PC-9 (cell line): ENCODE measurements at regions not wholly inside any gene's neighbourhood (a gene's known extent, or its start where the extent isn't known, plus 50 kb on each side); places are given as distances from the start of the nearest gene placed in this dataset.

Experiments used
- BruUV-seq: library from RNA; stranded (reverse); fragments of 400-500 nt; replicated peaks from 2 replicates; lab custom pipeline; 2021; lab: Mats Ljungman, UMichigan
- CTCF ChIA-PET: fragments of 300-600 bp; sonication (Branson Sonifier 250); formaldehyde crosslinking; loops from one replicate; lab custom pipeline; 2022; ENCODE audit warnings: antibody characterized with exemption; lab: Charles Lee
- POLR2A ChIA-PET: fragments of 300-600 bp; sonication (Branson Sonifier 250); formaldehyde crosslinking; loops from one replicate; lab custom pipeline; 2022; ENCODE audit warnings: antibody characterized with exemption; ENCODE audit not compliant: unreplicated experiment; lab: Charles Lee
- DNase-seq, 2 experiments: peaks; one replicate each; pipeline versions ENCODE4 v3.0.0 to v3.0.0-alpha.2; 2015 to 2022; ENCODE audit warnings: mixed read lengths in 1 of 2
- H2AFZ ChIP-seq: fragments of 200-600 bp; sonication (generic); 2 replicates; pipeline ENCODE4 v1.8.1; 2017; ENCODE audit warnings: antibody characterized with exemption
- H3F3A ChIP-seq: fragments of 200-600 bp; sonication (generic); 2 replicates; pipeline ENCODE4 v1.8.1; 2017; ENCODE audit warnings: antibody characterized with exemption, mild to moderate bottlenecking, low read depth; ENCODE audit not compliant: insufficient read depth
- H3K27ac ChIP-seq: fragments of 200-600 bp; sonication (generic); 2 replicates; pipeline ENCODE4 v1.6.1; 2016; ENCODE audit warnings: mixed run types
- H3K27me3 ChIP-seq: fragments of 200-600 bp; sonication (generic); 2 replicates; pipeline ENCODE4 v1.6.1; 2016; ENCODE audit warnings: low read depth, mixed run types; ENCODE audit not compliant: insufficient read depth
- H3K36me3 ChIP-seq: fragments of 200-600 bp; sonication (generic); 2 replicates; pipeline ENCODE4 v1.6.1; 2016; ENCODE audit warnings: low read depth, mixed run types
- H3K4me1 ChIP-seq: fragments of 200-600 bp; sonication (generic); replicated peaks from 2 replicates; pipeline ENCODE4 v1.6.1; 2016; ENCODE audit warnings: mixed run types; ENCODE audit not compliant: insufficient read depth
- H3K4me2 ChIP-seq: fragments of 200-600 bp; sonication (generic); 2 replicates; pipeline ENCODE4 v1.6.1; 2017; ENCODE audit warnings: mixed run types
- H3K4me3 ChIP-seq: fragments of 200-600 bp; sonication (generic); 2 replicates; pipeline ENCODE4 v1.6.1; 2016; ENCODE audit warnings: mixed run types
- H3K79me2 ChIP-seq: fragments of 200-600 bp; sonication (generic); 2 replicates; pipeline ENCODE4 v1.6.1; 2017; ENCODE audit warnings: low read depth, mixed run types
- H3K9me2 ChIP-seq: fragments of 200-600 bp; sonication (generic); 2 replicates; pipeline ENCODE4 v1.8.1; 2017; ENCODE audit warnings: mild to moderate bottlenecking; ENCODE audit not compliant: insufficient read depth
- H3K9me3 ChIP-seq: fragments of 200-600 bp; sonication (generic); 2 replicates; pipeline ENCODE4 v1.8.1; 2016; ENCODE audit warnings: low read depth; ENCODE audit not compliant: insufficient read depth
- H4K20me1 ChIP-seq: fragments of 200-600 bp; sonication (generic); 2 replicates; pipeline ENCODE4 v1.8.1; 2017; ENCODE audit not compliant: insufficient read depth
- EZH2 ChIP-seq: fragments of 200-600 bp; sonication (generic); IDR thresholded peaks from 2 replicates; pipeline ENCODE4 v1.8.0; 2017; ENCODE audit warnings: antibody characterized with exemption, low read depth
- intact Hi-C: fragments of 100-400 bp; cut with micrococcal nuclease; formaldehyde crosslinking; loops from one replicate; pipeline ENCODE4 v1.10.0; 2022; ENCODE audit not compliant: unreplicated experiment
- TF ChIP-seq, protein P1 (sequence below): fragments of 200-600 bp; sonication (generic); conservative IDR thresholded peaks from 2 replicates; pipeline ENCODE4 v1.6.1; 2017; ENCODE audit warnings: mixed run types, antibody characterized with exemption, mild to moderate bottlenecking, moderate library complexity

GRCh38 chr21:36214561-36214960, 57.9 kb downstream of the DOP1B start:
- Histone ChIP-seq H3K4me2 (no peak overlapping the region), H3K36me3 (no peaks in the 10 kb centered on the region), H3K9me2 (no peaks in the 10 kb centered on the region), H3K9me3 (no peaks in the 10 kb centered on the region), H3K27me3 (no peaks in the 10 kb centered on the region), H3F3A (peaks cover 4% of the 10 kb centered on the region), H3K27ac (no peak overlapping the region), H2AFZ (no peak overlapping the region), H3K79me2 (no peaks in the 10 kb centered on the region), H3K4me3 (no peak overlapping the region), H3K4me1 (peaks cover 25% of the 10 kb centered on the region), H4K20me1 (no peaks in the 10 kb centered on the region)
- ChIA-PET CTCF (no interaction called here), POLR2A (no interaction called here)
- TF ChIP-seq, protein P1, sequence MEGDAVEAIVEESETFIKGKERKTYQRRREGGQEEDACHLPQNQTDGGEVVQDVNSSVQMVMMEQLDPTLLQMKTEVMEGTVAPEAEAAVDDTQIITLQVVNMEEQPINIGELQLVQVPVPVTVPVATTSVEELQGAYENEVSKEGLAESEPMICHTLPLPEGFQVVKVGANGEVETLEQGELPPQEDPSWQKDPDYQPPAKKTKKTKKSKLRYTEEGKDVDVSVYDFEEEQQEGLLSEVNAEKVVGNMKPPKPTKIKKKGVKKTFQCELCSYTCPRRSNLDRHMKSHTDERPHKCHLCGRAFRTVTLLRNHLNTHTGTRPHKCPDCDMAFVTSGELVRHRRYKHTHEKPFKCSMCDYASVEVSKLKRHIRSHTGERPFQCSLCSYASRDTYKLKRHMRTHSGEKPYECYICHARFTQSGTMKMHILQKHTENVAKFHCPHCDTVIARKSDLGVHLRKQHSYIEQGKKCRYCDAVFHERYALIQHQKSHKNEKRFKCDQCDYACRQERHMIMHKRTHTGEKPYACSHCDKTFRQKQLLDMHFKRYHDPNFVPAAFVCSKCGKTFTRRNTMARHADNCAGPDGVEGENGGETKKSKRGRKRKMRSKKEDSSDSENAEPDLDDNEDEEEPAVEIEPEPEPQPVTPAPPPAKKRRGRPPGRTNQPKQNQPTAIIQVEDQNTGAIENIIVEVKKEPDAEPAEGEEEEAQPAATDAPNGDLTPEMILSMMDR, result no peak
- TF ChIP-seq EZH2, result no peak
- no TSS peak for BruUV-seq
- no peak for DNase-seq
- intact Hi-C loops, result no loop called here

GRCh38 chr21:36217743-36218142, 61.1 kb downstream of the DOP1B start:
- no peaks in the 10 kb centered on the region for H3K9me3 ChIP-seq
- intact Hi-C loops, result no loop called here
- H3F3A ChIP-seq, result no peaks in the 10 kb centered on the region
- no peak for DNase-seq
- no TSS peak for BruUV-seq
- no peaks in the 10 kb centered on the region for H3K27me3 ChIP-seq
- no peak for TF ChIP-seq EZH2
- TF ChIP-seq, protein P1, result no peak
- no peaks in the 10 kb centered on the region for H4K20me1 ChIP-seq
- H3K79me2 ChIP-seq, result no peaks in the 10 kb centered on the region
- ChIA-PET CTCF (no interaction called here), POLR2A (interaction anchor here (0.6 kb wide), 1 partner anchor 212 kb away, joined by 3 read pairs; no protein-coding TSS in a partner anchor)
- H3K4me3 ChIP-seq, result no peak overlapping the region
- no peaks in the 10 kb centered on the region for H3K36me3 ChIP-seq
- no peaks in the 10 kb centered on the region for H3K9me2 ChIP-seq
- no peak overlapping the region for H2AFZ ChIP-seq
- H3K27ac ChIP-seq, result no peak overlapping the region
- no peaks in the 10 kb centered on the region for H3K4me1 ChIP-seq
- no peak overlapping the region for H3K4me2 ChIP-seq

- H3K4me1 ChIP-seq, result no peaks in the 10 kb centered on the region
- no TSS peak for BruUV-seq
- ChIA-PET POLR2A (no interaction called here), CTCF (no interaction called here)
- H3K27me3 ChIP-seq, result no peaks in the 10 kb centered on the region
- H3K9me2 ChIP-seq, result no peaks in the 10 kb centered on the region
- no peak for DNase-seq
- no peak overlapping the region for H3K4me3 ChIP-seq
- no peak overlapping the region for H3K27ac ChIP-seq
- no peak overlapping the region for H3K4me2 ChIP-seq
- no peak for TF ChIP-seq EZH2
- TF ChIP-seq, protein P1, result no peak
- no peaks in the 10 kb centered on the region for H3K79me2 ChIP-seq
- H3K9me3 ChIP-seq, result no peaks in the 10 kb centered on the region
- intact Hi-C loops, result no loop called here
- H3F3A ChIP-seq, result no peaks in the 10 kb centered on the region
- no peaks in the 10 kb centered on the region for H3K36me3 ChIP-seq
- no peaks in the 10 kb centered on the region for H4K20me1 ChIP-seq
- no peak overlapping the region for H2AFZ ChIP-seq
Observed at GRCh38 chr21:36218691-36219090, 62.1 kb downstream of the DOP1B start.
